ENCODE measurements at regions not wholly inside any gene's neighbourhood (a gene's known extent, or its start where the extent isn't known, plus 50 kb on each side); places are given as distances from the start of the nearest gene placed in this dataset.
"Not testable (repeated sequence)": the region's sequence is repeated elsewhere in the genome, so short reads cannot be mapped to it uniquely, and the experiment has no call there.

DNA sequence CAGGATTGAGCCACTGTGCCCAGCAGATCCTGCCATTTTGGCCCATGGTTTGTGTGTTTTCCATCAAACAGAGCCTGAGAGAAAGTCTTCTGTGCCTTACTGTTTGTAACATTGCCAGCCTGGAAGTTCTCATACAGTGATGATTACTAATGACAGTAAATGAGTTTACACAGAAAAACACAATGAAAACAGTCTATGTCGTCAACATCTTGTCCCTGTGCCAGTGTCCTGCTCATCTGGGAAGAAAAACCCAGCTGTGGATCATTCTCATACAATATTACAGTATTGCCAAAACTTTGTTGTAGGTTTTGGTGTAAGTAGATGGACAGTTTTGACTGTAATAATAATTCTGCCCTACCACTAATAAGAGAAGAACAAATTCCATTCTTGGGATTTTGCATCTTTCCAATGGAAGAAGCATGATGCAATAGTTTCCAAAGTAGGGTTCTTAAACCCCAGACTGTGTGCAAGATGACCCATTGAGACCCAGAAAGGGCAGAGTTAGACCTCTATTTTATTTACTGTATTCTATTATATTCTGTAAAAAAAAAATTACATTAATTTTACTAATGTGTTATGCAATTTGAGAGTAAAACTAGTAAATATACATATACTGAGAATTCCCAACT lies 135.0 kb upstream of the JARID2 start:
- H3K9ac ChIP-seq = no peak overlapping the region
- peaks cover 3% of the 10 kb centered on the region for H3K4me1 ChIP-seq
- no peaks in the 10 kb centered on the region for H3K27me3 ChIP-seq (ENCODE audit: control insufficient read depth, insufficient read depth, low read length)
- H2AFZ ChIP-seq = no peak overlapping the region
- no peaks in the 10 kb centered on the region for H3K79me2 ChIP-seq
- H3K9me3 ChIP-seq (ENCODE audit: control insufficient read depth, low read length) = no peaks in the 10 kb centered on the region
- no peak overlapping the region for H3K4me2 ChIP-seq (ENCODE audit: low read length)
- no peak for TF ChIP-seq CTCF (IDR thresholded peaks at IDR 0.05)
- H3K4me3 ChIP-seq (ENCODE audit: low read depth, low read length) = no peak overlapping the region
- no peak overlapping the region for H3K27ac ChIP-seq
- H3K36me3 ChIP-seq (ENCODE audit: control insufficient read depth, insufficient read depth, low read length) = no peaks in the 10 kb centered on the region

DNA sequence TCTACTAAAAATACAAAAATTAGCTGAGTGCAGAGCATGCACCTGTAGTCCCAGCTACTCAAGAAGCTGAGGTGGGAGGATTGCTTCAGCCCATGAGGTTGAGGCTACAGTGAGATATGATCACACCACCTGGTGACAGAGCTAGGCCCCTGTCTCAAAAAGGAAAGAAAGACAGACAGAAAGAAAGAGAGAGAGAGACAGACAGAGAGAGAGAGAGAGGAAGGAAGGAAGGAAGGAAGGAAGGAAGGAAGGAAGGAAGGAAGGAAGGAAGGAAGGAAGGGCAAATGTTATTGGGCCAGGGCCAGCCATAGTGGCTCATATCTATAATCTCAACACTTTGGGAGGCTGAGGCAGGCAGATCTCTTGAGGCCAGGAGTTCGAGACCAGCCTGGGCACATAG lies 134.3 kb upstream of the JARID2 start:
- H3K4me2 ChIP-seq (ENCODE audit: low read length); H2AFZ ChIP-seq; H3K27ac ChIP-seq; H3K9me3 ChIP-seq (ENCODE audit: control insufficient read depth, low read length); H3K27me3 ChIP-seq (ENCODE audit: control insufficient read depth, insufficient read depth, low read length); H3K36me3 ChIP-seq (ENCODE audit: control insufficient read depth, insufficient read depth, low read length); H3K4me3 ChIP-seq (ENCODE audit: low read depth, low read length); H3K4me1 ChIP-seq; H3K9ac ChIP-seq; H3K79me2 ChIP-seq: not testable (repeated sequence)

DNA sequence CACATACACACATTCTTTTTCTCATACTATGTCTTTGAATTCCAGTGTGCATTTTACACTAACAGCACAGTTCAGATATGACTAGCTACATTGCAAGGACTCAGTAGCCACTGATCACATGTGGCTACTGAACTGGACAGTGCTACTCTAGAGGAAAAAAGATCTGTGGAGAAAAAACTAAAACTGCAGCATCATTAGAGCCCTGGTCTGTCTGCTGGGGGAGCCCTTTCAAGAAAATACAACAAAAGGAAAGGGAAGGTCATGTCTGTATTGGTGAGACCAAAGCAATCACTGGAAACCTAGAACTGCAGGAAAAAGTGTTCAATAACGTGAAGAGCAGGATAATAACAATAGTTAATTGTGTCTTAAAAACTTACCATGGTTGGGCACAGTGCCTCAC lies 132.3 kb upstream of the JARID2 start:
- H3K4me2 ChIP-seq (ENCODE audit: low read length) = no peak overlapping the region
- no peak overlapping the region for H3K9ac ChIP-seq
- H2AFZ ChIP-seq = no peak overlapping the region
- no peaks in the 10 kb centered on the region for H3K79me2 ChIP-seq
- H3K27ac ChIP-seq = no peak overlapping the region
- TF ChIP-seq CTCF (IDR thresholded peaks at IDR 0.05) = no peak
- no peaks in the 10 kb centered on the region for H3K9me3 ChIP-seq (ENCODE audit: control insufficient read depth, low read length)
- H3K4me3 ChIP-seq (ENCODE audit: low read depth, low read length) = no peak overlapping the region
- H3K27me3 ChIP-seq (ENCODE audit: control insufficient read depth, insufficient read depth, low read length) = no peaks in the 10 kb centered on the region
- H3K36me3 ChIP-seq (ENCODE audit: control insufficient read depth, insufficient read depth, low read length) = no peaks in the 10 kb centered on the region
- H3K4me1 ChIP-seq = no peaks in the 10 kb centered on the region

- Histone ChIP-seq H2AFZ (no peak overlapping the region), H3K27me3 (ENCODE audit: control insufficient read depth, insufficient read depth, low read length) (no peaks in the 10 kb centered on the region), H3K79me2 (no peaks in the 10 kb centered on the region), H3K36me3 (ENCODE audit: control insufficient read depth, insufficient read depth, low read length) (no peaks in the 10 kb centered on the region), H3K4me3 (ENCODE audit: low read depth, low read length) (no peak overlapping the region), H3K4me2 (ENCODE audit: low read length) (no peak overlapping the region), H3K9ac (no peak overlapping the region), H3K27ac (no peak overlapping the region), H3K9me3 (ENCODE audit: control insufficient read depth, low read length) (no peaks in the 10 kb centered on the region), H3K4me1 (no peaks in the 10 kb centered on the region)
- no peak for TF ChIP-seq CTCF (IDR thresholded peaks at IDR 0.05)
Measured at GRCh38 chr6:15114061-15114460, 131.8 kb upstream of the JARID2 start.

- Histone ChIP-seq H3K27ac (no peak overlapping the region), H3K36me3 (ENCODE audit: control insufficient read depth, insufficient read depth, low read length) (no peaks in the 10 kb centered on the region), H3K4me1 (no peaks in the 10 kb centered on the region), H3K4me3 (ENCODE audit: low read depth, low read length) (no peak overlapping the region), H3K27me3 (ENCODE audit: control insufficient read depth, insufficient read depth, low read length) (no peaks in the 10 kb centered on the region), H2AFZ (no peak overlapping the region), H3K9ac (no peak overlapping the region), H3K4me2 (ENCODE audit: low read length) (no peak overlapping the region), H3K9me3 (ENCODE audit: control insufficient read depth, low read length) (no peaks in the 10 kb centered on the region), H3K79me2 (no peaks in the 10 kb centered on the region)
- TF ChIP-seq CTCF (IDR thresholded peaks at IDR 0.05) = no peak
Measured at GRCh38 chr6:15116889-15117288, 129.0 kb upstream of the JARID2 start.

Measured in parathyroid adenoma (tissue), 2 donors.